ENCODE measurements at regions not wholly inside any gene's neighbourhood (a gene's known extent, or its start where the extent isn't known, plus 50 kb on each side); places are given as distances from the start of the nearest gene placed in this dataset.

DNA sequence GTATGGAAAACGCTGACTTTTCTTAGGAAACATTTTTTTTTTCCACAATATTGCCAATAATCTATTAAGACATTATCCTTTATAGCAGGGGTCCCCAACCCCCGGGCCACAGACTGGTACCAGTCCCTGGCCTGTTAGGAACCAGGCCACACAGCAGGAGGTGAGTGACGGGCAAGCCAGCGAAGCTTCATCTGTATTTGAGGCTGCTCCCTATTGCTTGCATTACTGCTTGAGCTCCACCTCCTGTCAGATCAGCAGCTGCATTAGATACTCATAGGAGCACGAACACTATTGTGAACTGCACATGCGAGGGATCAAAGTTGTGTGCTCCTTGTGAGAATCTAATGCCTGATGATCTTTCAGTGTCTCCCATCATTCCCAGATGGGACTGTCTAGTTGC is 793.7 kb downstream of the SLITRK5 start:
- intact Hi-C loops (cut with micrococcal nuclease), result no loop called here
- no peak for DNase-seq (ENCODE audit: low read depth, low spot score)
- H3K4me3 ChIP-seq (replicated peaks in 1 of 2; ENCODE audit: low read depth in 1 of 2, low read length in 2 of 2), result no peak overlapping the region
- TF ChIP-seq CEBPB (IDR thresholded peaks at IDR 0.05; ENCODE audit: low read depth) (no peak), EZH2phosphoT487 (IDR thresholded peaks at IDR 0.05; ENCODE audit: borderline replicate concordance) (no peak), YY1 (IDR thresholded peaks at IDR 0.05; ENCODE audit: extremely low read depth, insufficient replicate concordance, low read depth, low read length) (no peak), POLR2A (IDR thresholded peaks at IDR 0.05; ENCODE audit: borderline replicate concordance, extremely low read depth, insufficient read depth, insufficient read length) (no peak)
- TF ChIP-seq, protein P1, sequence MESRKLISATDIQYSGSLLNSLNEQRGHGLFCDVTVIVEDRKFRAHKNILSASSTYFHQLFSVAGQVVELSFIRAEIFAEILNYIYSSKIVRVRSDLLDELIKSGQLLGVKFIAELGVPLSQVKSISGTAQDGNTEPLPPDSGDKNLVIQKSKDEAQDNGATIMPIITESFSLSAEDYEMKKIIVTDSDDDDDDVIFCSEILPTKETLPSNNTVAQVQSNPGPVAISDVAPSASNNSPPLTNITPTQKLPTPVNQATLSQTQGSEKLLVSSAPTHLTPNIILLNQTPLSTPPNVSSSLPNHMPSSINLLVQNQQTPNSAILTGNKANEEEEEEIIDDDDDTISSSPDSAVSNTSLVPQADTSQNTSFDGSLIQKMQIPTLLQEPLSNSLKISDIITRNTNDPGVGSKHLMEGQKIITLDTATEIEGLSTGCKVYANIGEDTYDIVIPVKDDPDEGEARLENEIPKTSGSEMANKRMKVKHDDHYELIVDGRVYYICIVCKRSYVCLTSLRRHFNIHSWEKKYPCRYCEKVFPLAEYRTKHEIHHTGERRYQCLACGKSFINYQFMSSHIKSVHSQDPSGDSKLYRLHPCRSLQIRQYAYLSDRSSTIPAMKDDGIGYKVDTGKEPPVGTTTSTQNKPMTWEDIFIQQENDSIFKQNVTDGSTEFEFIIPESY (IDR thresholded peaks at IDR 0.05; ENCODE audit: extremely low read depth, insufficient replicate concordance, low read length), result no peak
- H3K4me2 ChIP-seq (ENCODE audit: low read length), result no peak overlapping the region
- no peak overlapping the region for H3K9ac ChIP-seq (ENCODE audit: low read length)
- no peaks in the 10 kb centered on the region for H3K4me1 ChIP-seq (ENCODE audit: control insufficient read depth in 1 of 2, insufficient read depth in 2 of 2, low read length in 2 of 2)
- H3K79me2 ChIP-seq (ENCODE audit: insufficient read depth, low read length), result no peaks in the 10 kb centered on the region
- H4K20me1 ChIP-seq (ENCODE audit: insufficient read depth), result no peaks in the 10 kb centered on the region
- ATAC-seq, result no peak
- H3K9me2 ChIP-seq (ENCODE audit: insufficient read depth), result no peaks in the 10 kb centered on the region
- no peaks in the 10 kb centered on the region for H3K9me3 ChIP-seq (ENCODE audit: control insufficient read depth in 1 of 2, insufficient read depth in 1 of 2, low read depth in 1 of 2, low read length in 2 of 2)
- CTCF ChIA-PET, result no interaction called here
- H2AFZ ChIP-seq (ENCODE audit: low read depth, low read length, poor library complexity, severe bottlenecking), result no peak overlapping the region
- no peaks in the 10 kb centered on the region for H3K36me3 ChIP-seq (ENCODE audit: control insufficient read depth in 1 of 2, insufficient read depth in 2 of 2, low read length in 2 of 2)
- H3K27ac ChIP-seq (ENCODE audit: low read depth, low read length), result no peak overlapping the region
- POLR2A ChIA-PET, result no interaction called here
- RAD21 ChIA-PET (ENCODE audit: low non-redundant PET in 1 of 2, low total read pairs in 2 of 2, uncharacterized antibody in 2 of 2, unreplicated experiment in 2 of 2), result no interaction called here
- H3K27me3 ChIP-seq (ENCODE audit: insufficient read depth, low read length), result no peaks in the 10 kb centered on the region
- BruUV-seq (replicated peaks), result no TSS peak

DNA sequence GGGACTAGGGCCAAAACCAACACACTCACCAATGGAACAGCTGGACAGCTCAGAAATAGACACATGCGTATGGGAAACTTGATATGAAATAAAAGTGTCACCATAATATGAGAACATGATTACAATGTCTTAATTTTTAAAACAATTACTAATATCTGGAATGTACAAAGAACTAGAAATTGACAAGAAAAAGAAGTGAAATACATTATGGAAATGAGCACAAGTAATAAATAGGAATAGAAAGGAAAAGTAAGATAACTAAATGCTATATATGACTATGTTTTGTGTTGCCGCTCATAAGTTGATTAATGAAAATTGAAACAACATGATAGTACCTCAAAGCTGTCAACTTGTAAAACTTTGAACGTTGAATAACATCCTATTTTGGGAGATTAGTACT is 801.1 kb downstream of the SLITRK5 start:
- ChIA-PET POLR2A (no interaction called here), CTCF (no interaction called here), RAD21 (ENCODE audit: low non-redundant PET in 1 of 2, low total read pairs in 2 of 2, uncharacterized antibody in 2 of 2, unreplicated experiment in 2 of 2) (no interaction called here)
- Histone ChIP-seq H3K27me3 (ENCODE audit: insufficient read depth, low read length) (no peaks in the 10 kb centered on the region), H3K36me3 (ENCODE audit: control insufficient read depth in 1 of 2, insufficient read depth in 2 of 2, low read length in 2 of 2) (no peaks in the 10 kb centered on the region), H3K4me2 (ENCODE audit: low read length) (no peak overlapping the region), H3K9me2 (ENCODE audit: insufficient read depth) (no peaks in the 10 kb centered on the region), H3K9ac (ENCODE audit: low read length) (no peak overlapping the region), H4K20me1 (ENCODE audit: insufficient read depth) (no peaks in the 10 kb centered on the region), H3K9me3 (ENCODE audit: control insufficient read depth in 1 of 2, insufficient read depth in 1 of 2, low read depth in 1 of 2, low read length in 2 of 2) (no peaks in the 10 kb centered on the region), H3K27ac (ENCODE audit: low read depth, low read length) (no peak overlapping the region), H3K4me1 (ENCODE audit: control insufficient read depth in 1 of 2, insufficient read depth in 2 of 2, low read length in 2 of 2) (no peaks in the 10 kb centered on the region), H3K4me3 (replicated peaks in 1 of 2; ENCODE audit: low read depth in 1 of 2, low read length in 2 of 2) (no peak overlapping the region), H3K79me2 (ENCODE audit: insufficient read depth, low read length) (no peaks in the 10 kb centered on the region), H2AFZ (ENCODE audit: low read depth, low read length, poor library complexity, severe bottlenecking) (no peak overlapping the region)
- ATAC-seq, result no peak
- intact Hi-C loops (cut with micrococcal nuclease), result no loop called here
- no TSS peak for BruUV-seq (replicated peaks)
- DNase-seq (ENCODE audit: low read depth, low spot score), result no peak
- TF ChIP-seq ZFX (IDR thresholded peaks at IDR 0.05), result no peak
- TF ChIP-seq TCF7L2 (IDR thresholded peaks at IDR 0.05; ENCODE audit: borderline replicate concordance, extremely low read depth, insufficient read depth, insufficient read length), result no peak
- TF ChIP-seq ZNF274 (IDR thresholded peaks at IDR 0.05; ENCODE audit: low read depth, low read length), result no peak
- TF ChIP-seq RAD21 (IDR thresholded peaks at IDR 0.05; ENCODE audit: low read depth), result no peak
- TF ChIP-seq CEBPB (IDR thresholded peaks at IDR 0.05; ENCODE audit: low read depth), result no peak
- TF ChIP-seq EGR1 (IDR thresholded peaks at IDR 0.05; ENCODE audit: low read depth), result no peak
- TF ChIP-seq, protein P1 (IDR thresholded peaks at IDR 0.05; ENCODE audit: extremely low read depth, insufficient replicate concordance, low read length), result no peak
- TF ChIP-seq, protein P2, sequence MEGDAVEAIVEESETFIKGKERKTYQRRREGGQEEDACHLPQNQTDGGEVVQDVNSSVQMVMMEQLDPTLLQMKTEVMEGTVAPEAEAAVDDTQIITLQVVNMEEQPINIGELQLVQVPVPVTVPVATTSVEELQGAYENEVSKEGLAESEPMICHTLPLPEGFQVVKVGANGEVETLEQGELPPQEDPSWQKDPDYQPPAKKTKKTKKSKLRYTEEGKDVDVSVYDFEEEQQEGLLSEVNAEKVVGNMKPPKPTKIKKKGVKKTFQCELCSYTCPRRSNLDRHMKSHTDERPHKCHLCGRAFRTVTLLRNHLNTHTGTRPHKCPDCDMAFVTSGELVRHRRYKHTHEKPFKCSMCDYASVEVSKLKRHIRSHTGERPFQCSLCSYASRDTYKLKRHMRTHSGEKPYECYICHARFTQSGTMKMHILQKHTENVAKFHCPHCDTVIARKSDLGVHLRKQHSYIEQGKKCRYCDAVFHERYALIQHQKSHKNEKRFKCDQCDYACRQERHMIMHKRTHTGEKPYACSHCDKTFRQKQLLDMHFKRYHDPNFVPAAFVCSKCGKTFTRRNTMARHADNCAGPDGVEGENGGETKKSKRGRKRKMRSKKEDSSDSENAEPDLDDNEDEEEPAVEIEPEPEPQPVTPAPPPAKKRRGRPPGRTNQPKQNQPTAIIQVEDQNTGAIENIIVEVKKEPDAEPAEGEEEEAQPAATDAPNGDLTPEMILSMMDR (IDR thresholded peaks at IDR 0.05 in 2 of 3, conservative IDR thresholded peaks at IDR 0.05 in 1 of 3; ENCODE audit: borderline replicate concordance in 1 of 3, insufficient read depth in 1 of 3, low read depth in 2 of 3, low read length in 2 of 3), result no peak
- no peak for TF ChIP-seq POLR2A (IDR thresholded peaks at IDR 0.05; ENCODE audit: borderline replicate concordance, extremely low read depth, insufficient read depth, insufficient read length)
- no peak for TF ChIP-seq JUND (IDR thresholded peaks at IDR 0.05)
- TF ChIP-seq CBX3 (IDR thresholded peaks at IDR 0.05; ENCODE audit: low read depth), result no peak
- no peak for TF ChIP-seq YY1 (IDR thresholded peaks at IDR 0.05; ENCODE audit: extremely low read depth, insufficient replicate concordance, low read depth, low read length)

All from HCT116 (cell line).